ENCODE measurements at regions not wholly inside any gene's neighbourhood (a gene's known extent, or its start where the extent isn't known, plus 50 kb on each side); places are given as distances from the start of the nearest gene placed in this dataset.

GRCh38 chr12:76244300-76244699 lies 103.9 kb downstream of the BBS10 start:
- ATAC-seq = no peak

GRCh38 chr12:76242813-76243550 lies 105.2 kb downstream of the BBS10 start:
- DNase-seq (ENCODE audit: low read depth, low spot score) (no peak), ATAC-seq (no peak)
- no peaks in the 10 kb centered on the region for H3K27me3 ChIP-seq (ENCODE audit: control insufficient read depth, insufficient read depth, low read length)
- in situ Hi-C loops (cut with HindIII; ENCODE audit: low pct_unique_long_range_greater_than_20kb, low sequenced_read_pairs) (no loop called here), intact Hi-C loops (cut with micrococcal nuclease; ENCODE audit: unreplicated experiment) (no loop called here)
- no peaks in the 10 kb centered on the region for H3K9me3 ChIP-seq (ENCODE audit: control insufficient read depth, insufficient read depth, low read depth, low read length)
- no peaks in the 10 kb centered on the region for H3K4me1 ChIP-seq (ENCODE audit: control insufficient read depth, insufficient read depth, low read length)
- no peak overlapping the region for H3K27ac ChIP-seq (ENCODE audit: low read length)
- BruUV-seq (replicated peaks) = no TSS peak
- TF ChIP-seq CTCF (IDR thresholded peaks at IDR 0.05) (no peak), REST (IDR thresholded peaks at IDR 0.05; ENCODE audit: insufficient read depth in 1 of 2, low read depth in 2 of 2, low read length in 1 of 2) (no peak), SIN3A (IDR thresholded peaks at IDR 0.05; ENCODE audit: borderline replicate concordance, insufficient read depth, low read depth, low read length) (no peak)
- POLR2A ChIA-PET = interaction anchor here (0.6 kb wide), 1 partner anchor 11 kb away, joined by 3 read pairs; no protein-coding TSS in a partner anchor
- CTCF ChIA-PET = no interaction called here
- H3K4me3 ChIP-seq (ENCODE audit: low read depth in 2 of 2, low read length in 2 of 2) = no peak overlapping the region
- H3K36me3 ChIP-seq (ENCODE audit: control insufficient read depth, insufficient read depth, low read length) = no peaks in the 10 kb centered on the region

More at GRCh38 chr12:76244300-76244699, 103.9 kb downstream of the BBS10 start:
- BruUV-seq (replicated peaks) = no TSS peak
- H3K4me1 ChIP-seq (ENCODE audit: control insufficient read depth, insufficient read depth, low read length) = no peaks in the 10 kb centered on the region
- ChIA-PET POLR2A (no interaction called here), CTCF (no interaction called here)
- no peak for DNase-seq (ENCODE audit: low read depth, low spot score)
- in situ Hi-C loops (cut with HindIII; ENCODE audit: low pct_unique_long_range_greater_than_20kb, low sequenced_read_pairs) (no loop called here), intact Hi-C loops (cut with micrococcal nuclease; ENCODE audit: unreplicated experiment) (no loop called here)
- no peak overlapping the region for H3K27ac ChIP-seq (ENCODE audit: low read length)
- TF ChIP-seq POLR2AphosphoS5 (IDR thresholded peaks at IDR 0.05; ENCODE audit: low read depth, low read length) (no peak), CTCF (IDR thresholded peaks at IDR 0.05) (no peak), TCF7L2 (IDR thresholded peaks at IDR 0.05; ENCODE audit: low read depth, low read length) (no peak), REST (IDR thresholded peaks at IDR 0.05; ENCODE audit: insufficient read depth in 1 of 2, low read depth in 2 of 2, low read length in 1 of 2) (no peak), SIN3A (IDR thresholded peaks at IDR 0.05; ENCODE audit: borderline replicate concordance, insufficient read depth, low read depth, low read length) (no peak)
- H3K27me3 ChIP-seq (ENCODE audit: control insufficient read depth, insufficient read depth, low read length) = no peaks in the 10 kb centered on the region
- no peaks in the 10 kb centered on the region for H3K36me3 ChIP-seq (ENCODE audit: control insufficient read depth, insufficient read depth, low read length)
- H3K9me3 ChIP-seq (ENCODE audit: control insufficient read depth, insufficient read depth, low read depth, low read length) = no peaks in the 10 kb centered on the region
- no peak overlapping the region for H3K4me3 ChIP-seq (ENCODE audit: low read depth in 2 of 2, low read length in 2 of 2)

All from Panc1 (cell line).